SK-N-SH treated with all-trans-retinoic acid at 6 μM for 48 hours (cell line): ENCODE measurements at regions not wholly inside any gene's neighbourhood (a gene's known extent, or its start where the extent isn't known, plus 50 kb on each side); places are given as distances from the start of the nearest gene placed in this dataset.

Experiments used
- ATAC-seq: fragments of 200-7000 bp; cut with Tn5 transposase; 3 replicates; pipeline ENCODE4 v1.9.1; 2020; ENCODE audit warnings: mild to moderate bottlenecking, moderate library complexity
- BACH2 ChIP-seq: fragments of 250-450 bp; sonication (Bioruptor Pico); IDR thresholded peaks from 2 replicates; pipeline ENCODE4 v1.9.0; 2021; ENCODE audit warnings: mild to moderate bottlenecking, borderline replicate concordance
- CREB5 ChIP-seq: fragments of 250-450 bp; sonication (Bioruptor Pico); IDR thresholded peaks from 2 replicates; pipeline ENCODE4 v1.5.1; 2020; ENCODE audit warnings: low read depth, mild to moderate bottlenecking, moderate library complexity
- CSDC2 ChIP-seq: fragments of 250-450 bp; sonication (Bioruptor Pico); IDR thresholded peaks from 2 replicates; pipeline ENCODE4 v1.5.0; 2020; ENCODE audit warnings: mild to moderate bottlenecking, moderate library complexity
- GLIS3 ChIP-seq: fragments of 250-450 bp; sonication (Bioruptor Pico); IDR thresholded peaks from 2 replicates; pipeline ENCODE4 v1.5.0; 2020; ENCODE audit warnings: mild to moderate bottlenecking, moderate library complexity
- ISL1 ChIP-seq: fragments of 250-450 bp; sonication (Bioruptor Pico); IDR thresholded peaks from 2 replicates; pipeline ENCODE4 v2.1.2; 2022; ENCODE audit warnings: mild to moderate bottlenecking, moderate library complexity
- OSR1 ChIP-seq: fragments of 250-450 bp; sonication (Bioruptor Pico); IDR thresholded peaks from 2 replicates; pipeline ENCODE4 v1.8.0; 2022; ENCODE audit warnings: moderate library complexity, mild to moderate bottlenecking, inconsistent platforms
- PATZ1 ChIP-seq: fragments of 250-450 bp; sonication (Bioruptor Pico); IDR thresholded peaks from 2 replicates; pipeline ENCODE4 v1.8.0; 2020; ENCODE audit warnings: mild to moderate bottlenecking, moderate library complexity, borderline replicate concordance
- POU6F1 ChIP-seq: fragments of 250-450 bp; sonication (Bioruptor Pico); IDR thresholded peaks from 2 replicates; pipeline ENCODE4 v1.8.0; 2021; ENCODE audit warnings: low read depth, mild to moderate bottlenecking, moderate library complexity, borderline replicate concordance
- PPARA ChIP-seq: fragments of 250-450 bp; sonication (Bioruptor Pico); IDR thresholded peaks from 2 replicates; pipeline ENCODE4 v1.5.0; 2020; ENCODE audit warnings: mild to moderate bottlenecking, borderline replicate concordance
- RARB ChIP-seq: fragments of 250-450 bp; sonication (Bioruptor Pico); IDR thresholded peaks from 2 replicates; pipeline ENCODE4 v1.8.0; 2021; ENCODE audit warnings: mild to moderate bottlenecking, moderate library complexity
- SNAI2 ChIP-seq: fragments of 250-450 bp; sonication (Bioruptor Pico); IDR thresholded peaks from 2 replicates; pipeline ENCODE4 v1.5.0; 2020; ENCODE audit warnings: mild to moderate bottlenecking, moderate library complexity
- TCF4 ChIP-seq: fragments of 250-450 bp; sonication (Bioruptor Pico); IDR thresholded peaks from 2 replicates; pipeline ENCODE4 v1.8.0; 2021; ENCODE audit warnings: mild to moderate bottlenecking, moderate library complexity, borderline replicate concordance
- TOX ChIP-seq: fragments of 250-450 bp; sonication (Bioruptor Pico); IDR thresholded peaks from 2 replicates; pipeline ENCODE4 v1.8.0; 2021; ENCODE audit warnings: mild to moderate bottlenecking, moderate library complexity, borderline replicate concordance
- TSHZ2 ChIP-seq: fragments of 250-450 bp; sonication (Bioruptor Pico); IDR thresholded peaks from 2 replicates; pipeline ENCODE4 v1.5.0; 2020; ENCODE audit warnings: mild to moderate bottlenecking, moderate library complexity
- ZFP3 ChIP-seq: fragments of 250-450 bp; sonication (Bioruptor Pico); IDR thresholded peaks from 2 replicates; pipeline ENCODE4 v1.5.0; 2020; ENCODE audit warnings: mild to moderate bottlenecking, moderate library complexity
- ZFP30 ChIP-seq: fragments of 450-650 bp; formaldehyde crosslinking; IDR thresholded peaks from 2 replicates; pipeline ENCODE4 v1.5.0; 2022; ENCODE audit warnings: mild to moderate bottlenecking, moderate library complexity

- no peak for ATAC-seq
- no peak for TF ChIP-seq ISL1 (CRISPR knock-in tag)
- no peak for TF ChIP-seq PATZ1 (CRISPR knock-in tag)
- no peak for TF ChIP-seq ZFP30
Measured at GRCh38 chr9:107094370-107094769, 188.7 kb upstream of the RAD23B start.

- no peak for ATAC-seq
- TF ChIP-seq POU6F1 (CRISPR knock-in tag) (no peak), TOX (CRISPR knock-in tag) (no peak), ZFP3 (CRISPR knock-in tag) (no peak), CSDC2 (no peak)
Measured at GRCh38 chr9:107100591-107100990, 182.5 kb upstream of the RAD23B start.

GRCh38 chr9:107102011-107102410 lies 181.1 kb upstream of the RAD23B start:
- no peak for ATAC-seq
- no peak for TF ChIP-seq CSDC2

- TF ChIP-seq ZFP30, result no peak
- TF ChIP-seq, all 23 proteins: peak for 0
- no peak for ATAC-seq
Measured at GRCh38 chr9:107103621-107104020, 179.5 kb upstream of the RAD23B start.

GRCh38 chr9:107105784-107106183 lies 177.3 kb upstream of the RAD23B start:
- no peak for TF ChIP-seq TCF4 (CRISPR knock-in tag)
- no peak for TF ChIP-seq SNAI2 (CRISPR knock-in tag)
- no peak for TF ChIP-seq RARB (CRISPR knock-in tag)
- ATAC-seq, result no peak

GRCh38 chr9:107106416-107106815 lies 176.7 kb upstream of the RAD23B start:
- ATAC-seq, result no peak
- TF ChIP-seq SNAI2 (CRISPR knock-in tag), result no peak
- TF ChIP-seq, all 23 proteins: peak for 0

- TF ChIP-seq TCF4 (CRISPR knock-in tag), result no peak
- no peak for TF ChIP-seq TSHZ2 (CRISPR knock-in tag)
- no peak for TF ChIP-seq ZFP3 (CRISPR knock-in tag)
- TF ChIP-seq PPARA, result no peak
- no peak for TF ChIP-seq ISL1 (CRISPR knock-in tag)
- no peak for ATAC-seq
Measured at GRCh38 chr9:107108342-107109130, 174.5 kb upstream of the RAD23B start.

- ATAC-seq, result no peak
- no peak for TF ChIP-seq TCF4 (CRISPR knock-in tag)
- no peak for TF ChIP-seq TOX (CRISPR knock-in tag)
- no peak for TF ChIP-seq BACH2
- no peak for TF ChIP-seq CREB5
- TF ChIP-seq ZFP30, result no peak
- no peak for TF ChIP-seq OSR1
- TF ChIP-seq SNAI2 (CRISPR knock-in tag), result no peak
- no peak for TF ChIP-seq GLIS3
- no peak for TF ChIP-seq PPARA
- no peak for TF ChIP-seq PATZ1 (CRISPR knock-in tag)
Measured at GRCh38 chr9:107109324-107109723, 173.8 kb upstream of the RAD23B start.
